ENCODE measurements at regions not wholly inside any gene's neighbourhood (a gene's known extent, or its start where the extent isn't known, plus 50 kb on each side); places are given as distances from the start of the nearest gene placed in this dataset.

DNA sequence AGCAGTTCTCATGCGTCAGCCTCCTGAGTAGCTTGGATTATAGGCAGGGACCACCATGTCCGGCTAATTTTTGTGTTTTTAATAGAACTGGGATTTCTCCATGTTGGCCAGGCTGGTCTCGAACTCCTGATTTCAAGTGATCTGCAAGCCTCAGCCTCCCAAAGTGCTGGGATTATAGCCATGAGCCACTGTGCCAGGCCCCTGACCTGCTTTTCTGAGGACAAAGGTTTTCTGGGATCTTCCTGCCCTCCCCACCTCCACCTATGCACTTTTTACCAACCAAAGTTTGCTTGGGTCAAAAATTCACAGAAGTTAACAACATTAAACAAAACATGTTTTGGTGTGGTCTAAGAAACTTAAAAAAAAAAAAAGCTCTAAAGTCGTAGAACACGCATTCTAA, 259.9 kb downstream of the HAUS1 start:
- DNase-seq (ENCODE audit: low read depth, low spot score) = no peak
- Histone ChIP-seq H3K9ac (replicated peaks; ENCODE audit: extremely low read depth, insufficient read depth, low read length) (no peak overlapping the region), H3K27me3 (ENCODE audit: control insufficient read depth in 2 of 2, insufficient read depth in 2 of 2, low read length in 2 of 2) (no peaks in the 10 kb centered on the region), H3K4me1 (ENCODE audit: control insufficient read depth, extremely low read depth, insufficient read depth, low read length) (no peaks in the 10 kb centered on the region), H2AFZ (ENCODE audit: low read depth, low read length) (no peak overlapping the region), H3K9me1 (replicated peaks; ENCODE audit: control insufficient read depth, extremely low read depth, insufficient read depth, low read length) (no peaks in the 10 kb centered on the region), H4K20me1 (replicated peaks; ENCODE audit: control insufficient read depth, extremely low read depth, insufficient read depth, low read length) (no peaks in the 10 kb centered on the region), H3K4me2 (ENCODE audit: insufficient read depth, low read length) (no peak overlapping the region), H3K79me2 (ENCODE audit: control insufficient read depth, insufficient read depth, low read length) (no peaks in the 10 kb centered on the region), H3K4me3 (replicated peaks in 1 of 3; ENCODE audit: insufficient read depth in 1 of 3, low read depth in 1 of 3, low read length in 3 of 3) (no peak overlapping the region), H3K27ac (ENCODE audit: insufficient read depth, low read depth, low read length) (no peak overlapping the region), H3K9me3 (replicated peaks; ENCODE audit: control insufficient read depth, insufficient read depth, low read length) (no peaks in the 10 kb centered on the region), H3K36me3 (ENCODE audit: control insufficient read depth in 2 of 2, extremely low read depth in 1 of 2, insufficient read depth in 2 of 2, low read length in 2 of 2) (no peaks in the 10 kb centered on the region)
- ChIA-PET CTCF (no interaction called here), POLR2A (no interaction called here)
- no TSS peak for BruUV-seq (replicated peaks)
- no peak for FAIRE-seq
- no peak for TF ChIP-seq EZH2 (IDR thresholded peaks at IDR 0.05; ENCODE audit: borderline replicate concordance, low read depth, low read length, severe bottlenecking)
- no peak for TF ChIP-seq JUN (IDR thresholded peaks at IDR 0.05; ENCODE audit: borderline replicate concordance, insufficient read depth, insufficient read length, low read depth)
- no peak for TF ChIP-seq POLR2AphosphoS5 (IDR thresholded peaks at IDR 0.05; ENCODE audit: insufficient read depth, low read depth, low read length)
- no peak for TF ChIP-seq POLR2A (IDR thresholded peaks at IDR 0.05; ENCODE audit: low read depth, low read length)
- TF ChIP-seq, protein P1, sequence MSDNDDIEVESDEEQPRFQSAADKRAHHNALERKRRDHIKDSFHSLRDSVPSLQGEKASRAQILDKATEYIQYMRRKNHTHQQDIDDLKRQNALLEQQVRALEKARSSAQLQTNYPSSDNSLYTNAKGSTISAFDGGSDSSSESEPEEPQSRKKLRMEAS (IDR thresholded peaks at IDR 0.05; ENCODE audit: insufficient read depth, insufficient read length) = no peak
- TF ChIP-seq GATA2 (IDR thresholded peaks at IDR 0.05; ENCODE audit: insufficient read depth, insufficient read length, low read depth, low read length) = no peak
- no peak for TF ChIP-seq MYC (IDR thresholded peaks at IDR 0.05; ENCODE audit: low read depth, low read length)
- no peak for TF ChIP-seq FOS (IDR thresholded peaks at IDR 0.05; ENCODE audit: borderline replicate concordance, insufficient read depth, low read length)
- TF ChIP-seq, protein P2, sequence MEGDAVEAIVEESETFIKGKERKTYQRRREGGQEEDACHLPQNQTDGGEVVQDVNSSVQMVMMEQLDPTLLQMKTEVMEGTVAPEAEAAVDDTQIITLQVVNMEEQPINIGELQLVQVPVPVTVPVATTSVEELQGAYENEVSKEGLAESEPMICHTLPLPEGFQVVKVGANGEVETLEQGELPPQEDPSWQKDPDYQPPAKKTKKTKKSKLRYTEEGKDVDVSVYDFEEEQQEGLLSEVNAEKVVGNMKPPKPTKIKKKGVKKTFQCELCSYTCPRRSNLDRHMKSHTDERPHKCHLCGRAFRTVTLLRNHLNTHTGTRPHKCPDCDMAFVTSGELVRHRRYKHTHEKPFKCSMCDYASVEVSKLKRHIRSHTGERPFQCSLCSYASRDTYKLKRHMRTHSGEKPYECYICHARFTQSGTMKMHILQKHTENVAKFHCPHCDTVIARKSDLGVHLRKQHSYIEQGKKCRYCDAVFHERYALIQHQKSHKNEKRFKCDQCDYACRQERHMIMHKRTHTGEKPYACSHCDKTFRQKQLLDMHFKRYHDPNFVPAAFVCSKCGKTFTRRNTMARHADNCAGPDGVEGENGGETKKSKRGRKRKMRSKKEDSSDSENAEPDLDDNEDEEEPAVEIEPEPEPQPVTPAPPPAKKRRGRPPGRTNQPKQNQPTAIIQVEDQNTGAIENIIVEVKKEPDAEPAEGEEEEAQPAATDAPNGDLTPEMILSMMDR (IDR thresholded peaks at IDR 0.05; ENCODE audit: extremely low read depth in 1 of 2, insufficient read depth in 1 of 2, low read depth in 1 of 2, low read length in 2 of 2) = no peak
- intact Hi-C loops (cut with micrococcal nuclease) (no loop called here), dilution Hi-C loops (cut with MboI; ENCODE audit: extremely low pct_ligation_motif_present, low sequenced_read_pairs) (no loop called here)
